ENCODE measurements at regions not wholly inside any gene's neighbourhood (a gene's known extent, or its start where the extent isn't known, plus 50 kb on each side); places are given as distances from the start of the nearest gene placed in this dataset.

DNA sequence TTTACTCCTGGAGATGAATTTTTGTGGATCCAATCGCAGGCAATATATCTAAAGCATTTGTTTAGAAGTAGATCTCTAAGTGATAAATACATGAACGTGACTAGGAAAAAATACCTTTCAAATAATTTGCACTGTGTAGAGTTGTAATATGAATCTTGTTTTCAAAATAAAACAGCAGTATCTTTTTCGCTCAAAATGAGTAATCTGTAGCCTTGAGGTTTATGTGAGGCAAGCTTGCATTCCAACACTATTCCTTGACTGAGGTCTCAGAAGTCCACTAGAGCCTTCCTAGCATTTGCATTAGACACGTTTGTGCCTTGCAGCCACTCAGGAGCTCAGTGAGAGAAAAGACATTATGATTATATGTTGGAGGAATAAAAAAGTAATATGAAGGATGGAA lies 138.3 kb upstream of the ROBO1 start:
- TF ChIP-seq EP300 (IDR thresholded peaks at IDR 0.05) (no peak), POLR2AphosphoS5 (IDR thresholded peaks at IDR 0.05) (no peak)
- TF ChIP-seq, protein P1, sequence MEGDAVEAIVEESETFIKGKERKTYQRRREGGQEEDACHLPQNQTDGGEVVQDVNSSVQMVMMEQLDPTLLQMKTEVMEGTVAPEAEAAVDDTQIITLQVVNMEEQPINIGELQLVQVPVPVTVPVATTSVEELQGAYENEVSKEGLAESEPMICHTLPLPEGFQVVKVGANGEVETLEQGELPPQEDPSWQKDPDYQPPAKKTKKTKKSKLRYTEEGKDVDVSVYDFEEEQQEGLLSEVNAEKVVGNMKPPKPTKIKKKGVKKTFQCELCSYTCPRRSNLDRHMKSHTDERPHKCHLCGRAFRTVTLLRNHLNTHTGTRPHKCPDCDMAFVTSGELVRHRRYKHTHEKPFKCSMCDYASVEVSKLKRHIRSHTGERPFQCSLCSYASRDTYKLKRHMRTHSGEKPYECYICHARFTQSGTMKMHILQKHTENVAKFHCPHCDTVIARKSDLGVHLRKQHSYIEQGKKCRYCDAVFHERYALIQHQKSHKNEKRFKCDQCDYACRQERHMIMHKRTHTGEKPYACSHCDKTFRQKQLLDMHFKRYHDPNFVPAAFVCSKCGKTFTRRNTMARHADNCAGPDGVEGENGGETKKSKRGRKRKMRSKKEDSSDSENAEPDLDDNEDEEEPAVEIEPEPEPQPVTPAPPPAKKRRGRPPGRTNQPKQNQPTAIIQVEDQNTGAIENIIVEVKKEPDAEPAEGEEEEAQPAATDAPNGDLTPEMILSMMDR (IDR thresholded peaks at IDR 0.05) = no peak

Measured in esophagus muscularis mucosa (tissue), 4 donors.